Activated CD4-positive, alpha-beta T cell treated with anti-CD3 and anti-CD28 coated beads, Interleukin-2, Interleukin-4, amounts not matched to agents 100 ng/mL and 50 ng/mL, durations not matched to agents 16 hours and 8 hours (primary cell): ENCODE measurements at regions not wholly inside any gene's neighbourhood (a gene's known extent, or its start where the extent isn't known, plus 50 kb on each side); places are given as distances from the start of the nearest gene placed in this dataset.
"Not testable (repeated sequence)": the region's sequence is repeated elsewhere in the genome, so short reads cannot be mapped to it uniquely, and the experiment has no call there.

Experiments
- DNase-seq: peaks from one replicate; pipeline ENCODE4 v3.0.0-alpha.2; 2020; ENCODE audit warnings: low spot score

GRCh38 chr18:76720683-76721082 lies 101.7 kb upstream of the ZNF236 start:
- no peak for DNase-seq

- no peak for DNase-seq
Observed at GRCh38 chr18:76715012-76715610, 107.2 kb upstream of the ZNF236 start.

GRCh38 chr18:76713432-76713831 lies 108.9 kb upstream of the ZNF236 start:
- DNase-seq, result no peak

GRCh38 chr18:76712511-76713140 lies 109.7 kb upstream of the ZNF236 start:
- no peak for DNase-seq

- DNase-seq, result no peak
Observed at GRCh38 chr18:76710646-76711520, 111.5 kb upstream of the ZNF236 start.

- DNase-seq, result peak; percentile 57
Observed at GRCh38 chr18:76709659-76710645, 112.4 kb upstream of the ZNF236 start.

- no peak for DNase-seq
Observed at GRCh38 chr18:76708722-76709353, 113.5 kb upstream of the ZNF236 start.

- no peak for DNase-seq
Observed at GRCh38 chr18:76708071-76708721, 114.2 kb upstream of the ZNF236 start.

GRCh38 chr18:76707534-76707933 lies 114.8 kb upstream of the ZNF236 start:
- DNase-seq, result no peak

- not testable (repeated sequence) for DNase-seq
Observed at GRCh38 chr18:76704589-76704988, 117.8 kb upstream of the ZNF236 start.

GRCh38 chr18:76699923-76700322 lies 122.4 kb upstream of the ZNF236 start:
- no peak for DNase-seq

- DNase-seq, result no peak
Observed at GRCh38 chr18:76697441-76697901, 124.9 kb upstream of the ZNF236 start.

- no peak for DNase-seq
Observed at GRCh38 chr18:76691800-76692199, 130.6 kb upstream of the ZNF236 start.

- DNase-seq, result no peak
Observed at GRCh38 chr18:76689646-76690264, 132.6 kb upstream of the ZNF236 start.

GRCh38 chr18:76688724-76689472 lies 133.5 kb upstream of the ZNF236 start:
- DNase-seq, result no peak

- peak; percentile 37 for DNase-seq
Observed at GRCh38 chr18:76687304-76687962, 134.9 kb upstream of the ZNF236 start.

- DNase-seq, result peak; percentile 29
Observed at GRCh38 chr18:76686737-76687231, 135.6 kb upstream of the ZNF236 start.

GRCh38 chr18:76685860-76686259 lies 136.5 kb upstream of the ZNF236 start:
- no peak for DNase-seq

GRCh38 chr18:76685402-76685801 lies 137.0 kb upstream of the ZNF236 start:
- DNase-seq, result no peak
